ENCODE measurements at regions not wholly inside any gene's neighbourhood (a gene's known extent, or its start where the extent isn't known, plus 50 kb on each side); places are given as distances from the start of the nearest gene placed in this dataset.

DNA sequence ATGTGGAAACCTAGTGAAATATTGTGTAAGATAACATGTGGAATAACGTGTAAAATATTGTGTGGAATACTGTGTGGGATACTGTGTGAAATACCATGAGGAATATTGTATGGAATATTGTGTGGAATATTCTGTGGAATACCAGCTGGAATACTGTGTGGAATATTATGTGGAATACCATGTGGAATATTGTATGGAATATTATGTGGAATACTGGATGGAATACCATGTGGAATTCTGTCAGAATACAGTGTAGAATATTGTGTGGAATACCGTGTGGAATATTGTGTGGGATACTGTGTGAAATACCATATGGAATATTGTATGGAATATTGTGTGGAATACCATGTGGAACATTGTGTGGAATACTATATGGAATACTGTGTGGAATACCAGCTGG lies 134.6 kb upstream of the CHST15 start (continued):
- TF ChIP-seq PRDM4 (tag by site-specific recombination; IDR thresholded peaks at IDR 0.05) (no peak), ZNF221 (tag by site-specific recombination; IDR thresholded peaks at IDR 0.05; ENCODE audit: borderline replicate concordance) (no peak), KLF9 (tag by site-specific recombination; IDR thresholded peaks at IDR 0.05; ENCODE audit: low read depth) (no peak), ZNF654 (tag by site-specific recombination; IDR thresholded peaks at IDR 0.05; ENCODE audit: low read depth) (no peak), ZSCAN18 (tag by site-specific recombination; IDR thresholded peaks at IDR 0.05) (no peak), ZNF302 (tag by site-specific recombination; IDR thresholded peaks at IDR 0.05; ENCODE audit: low read depth) (no peak)
- TF ChIP-seq, protein P1, sequence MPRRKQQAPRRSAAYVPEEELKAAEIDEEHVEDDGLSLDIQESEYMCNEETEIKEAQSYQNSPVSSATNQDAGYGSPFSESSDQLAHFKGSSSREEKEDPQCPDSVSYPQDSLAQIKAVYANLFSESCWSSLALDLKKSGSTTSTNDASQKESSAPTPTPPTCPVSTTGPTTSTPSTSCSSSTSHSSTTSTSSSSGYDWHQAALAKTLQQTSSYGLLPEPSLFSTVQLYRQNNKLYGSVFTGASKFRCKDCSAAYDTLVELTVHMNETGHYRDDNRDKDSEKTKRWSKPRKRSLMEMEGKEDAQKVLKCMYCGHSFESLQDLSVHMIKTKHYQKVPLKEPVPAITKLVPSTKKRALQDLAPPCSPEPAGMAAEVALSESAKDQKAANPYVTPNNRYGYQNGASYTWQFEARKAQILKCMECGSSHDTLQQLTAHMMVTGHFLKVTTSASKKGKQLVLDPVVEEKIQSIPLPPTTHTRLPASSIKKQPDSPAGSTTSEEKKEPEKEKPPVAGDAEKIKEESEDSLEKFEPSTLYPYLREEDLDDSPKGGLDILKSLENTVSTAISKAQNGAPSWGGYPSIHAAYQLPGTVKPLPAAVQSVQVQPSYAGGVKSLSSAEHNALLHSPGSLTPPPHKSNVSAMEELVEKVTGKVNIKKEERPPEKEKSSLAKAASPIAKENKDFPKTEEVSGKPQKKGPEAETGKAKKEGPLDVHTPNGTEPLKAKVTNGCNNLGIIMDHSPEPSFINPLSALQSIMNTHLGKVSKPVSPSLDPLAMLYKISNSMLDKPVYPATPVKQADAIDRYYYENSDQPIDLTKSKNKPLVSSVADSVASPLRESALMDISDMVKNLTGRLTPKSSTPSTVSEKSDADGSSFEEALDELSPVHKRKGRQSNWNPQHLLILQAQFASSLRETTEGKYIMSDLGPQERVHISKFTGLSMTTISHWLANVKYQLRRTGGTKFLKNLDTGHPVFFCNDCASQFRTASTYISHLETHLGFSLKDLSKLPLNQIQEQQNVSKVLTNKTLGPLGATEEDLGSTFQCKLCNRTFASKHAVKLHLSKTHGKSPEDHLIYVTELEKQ (tag by site-specific recombination; IDR thresholded peaks at IDR 0.05; ENCODE audit: borderline replicate concordance), result no peak

GRCh38 chr10:124227055-124227975 lies 133.9 kb upstream of the CHST15 start:
- no peaks in the 10 kb centered on the region for H3K4me1 ChIP-seq (ENCODE audit: control insufficient read depth, insufficient read depth, low read length)
- H3K4me3 ChIP-seq (ENCODE audit: low read depth, low read length), result no peak overlapping the region
- TF ChIP-seq IKZF3 (tag by site-specific recombination; IDR thresholded peaks at IDR 0.05), result peak; percentile 24
- TF ChIP-seq SP3 (tag by site-specific recombination; IDR thresholded peaks at IDR 0.05), result no peak
- H3K36me3 ChIP-seq (ENCODE audit: control insufficient read depth in 2 of 2, insufficient read depth in 1 of 2, low read length in 2 of 2), result no peaks in the 10 kb centered on the region
- POLR2A ChIA-PET, result no interaction called here
- H3K27ac ChIP-seq (ENCODE audit: extremely low read depth, low read depth, low read length), result no peak overlapping the region
- no peaks in the 10 kb centered on the region for H3K9me3 ChIP-seq (ENCODE audit: control insufficient read depth, insufficient read depth, low read depth, low read length)
- CTCF ChIA-PET, result no interaction called here

DNA sequence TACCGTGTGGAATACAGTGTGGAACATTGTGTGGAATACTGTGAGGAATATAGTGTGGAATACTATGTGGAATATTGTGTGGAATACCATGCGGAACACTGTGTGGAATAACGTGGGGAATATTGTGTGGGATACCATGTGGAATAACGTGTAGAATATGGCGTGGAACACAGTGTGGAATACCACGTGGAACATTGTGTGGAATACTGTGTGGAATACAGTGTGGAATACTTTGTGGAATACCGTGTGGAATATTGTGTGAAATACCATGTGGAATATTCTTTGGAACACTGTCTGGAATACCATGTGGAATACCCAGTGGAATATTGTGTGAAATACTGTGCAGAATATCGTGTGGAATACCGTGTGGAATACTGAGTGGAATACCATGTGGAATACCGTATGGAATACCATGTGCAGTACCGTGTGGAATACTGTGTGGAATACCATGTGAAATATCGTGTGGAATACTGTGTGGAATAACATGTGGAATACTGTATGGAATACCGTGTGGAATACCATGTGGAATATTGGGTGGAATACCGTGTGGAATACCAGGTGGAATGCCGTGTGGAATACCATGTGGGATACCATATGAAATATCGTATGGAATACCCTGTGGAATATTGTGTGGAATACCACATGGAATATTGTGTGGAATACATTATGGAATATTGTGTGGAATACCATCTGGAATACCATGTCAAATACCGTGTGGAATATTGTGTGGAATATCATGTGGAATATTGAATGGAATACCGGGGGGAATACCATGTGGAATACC lies 133.1 kb upstream of the CHST15 start:
- TF ChIP-seq ZNF114 (tag by site-specific recombination; IDR thresholded peaks at IDR 0.05) (no peak), SETDB1 (IDR thresholded peaks at IDR 0.05; ENCODE audit: insufficient read length, low read length) (peak; percentile 53), SP3 (tag by site-specific recombination; IDR thresholded peaks at IDR 0.05) (no peak), GFI1B (tag by site-specific recombination; IDR thresholded peaks at IDR 0.05) (no peak), IKZF3 (tag by site-specific recombination; IDR thresholded peaks at IDR 0.05) (peak; percentile 39), ZNF157 (tag by site-specific recombination; IDR thresholded peaks at IDR 0.05) (peak; percentile 56; the same call in 1 of the 2 replicates)
- Histone ChIP-seq H3K4me3 (ENCODE audit: low read depth, low read length) (no peak overlapping the region), H3K4me1 (ENCODE audit: control insufficient read depth, insufficient read depth, low read length) (no peaks in the 10 kb centered on the region), H3K27ac (ENCODE audit: extremely low read depth, low read depth, low read length) (no peak overlapping the region), H3K36me3 (ENCODE audit: control insufficient read depth in 2 of 2, insufficient read depth in 1 of 2, low read length in 2 of 2) (no peaks in the 10 kb centered on the region), H3K9me3 (ENCODE audit: control insufficient read depth, insufficient read depth, low read depth, low read length) (no peaks in the 10 kb centered on the region)
- POLR2A ChIA-PET, result no interaction called here
- CTCF ChIA-PET, result interaction anchor here (0.9 kb wide), 1 partner anchor 232 kb away, joined by 5 read pairs; no protein-coding TSS in a partner anchor

Data from HEK293 (cell line).